Ishikawa (cell line): ENCODE measurements at regions not wholly inside any gene's neighbourhood (a gene's known extent, or its start where the extent isn't known, plus 50 kb on each side); places are given as distances from the start of the nearest gene placed in this dataset.

Experiments
- CEBPB ChIP-seq: IDR thresholded peaks from 2 replicates; pipeline ENCODE4 v1.6.1; 2012
- CREB1 ChIP-seq: IDR thresholded peaks from 2 replicates; pipeline ENCODE4 v1.6.1; 2012; ENCODE audit warnings: low read depth
- EGR1 ChIP-seq: IDR thresholded peaks from 2 replicates; pipeline ENCODE4 v1.6.1; 2012
- EP300 ChIP-seq: IDR thresholded peaks from 2 replicates; pipeline ENCODE4 v1.6.1; 2012; ENCODE audit warnings: borderline replicate concordance
- FOXM1 ChIP-seq: IDR thresholded peaks from 2 replicates; pipeline ENCODE4 v1.6.1; 2012; ENCODE audit warnings: low read depth, borderline replicate concordance
- NFIC ChIP-seq: IDR thresholded peaks from 2 replicates; pipeline ENCODE4 v1.6.1; 2012
- RAD21 ChIP-seq: IDR thresholded peaks from 2 replicates; pipeline ENCODE4 v1.6.1; 2012; ENCODE audit warnings: low read depth
- TAF1 ChIP-seq: IDR thresholded peaks from 2 replicates; pipeline ENCODE4 v1.6.1; 2012; ENCODE audit warnings: low read depth, mild to moderate bottlenecking
- TCF12 ChIP-seq: IDR thresholded peaks from 2 replicates; pipeline ENCODE4 v1.6.1; 2012; ENCODE audit warnings: low read depth
- TEAD4 ChIP-seq: IDR thresholded peaks from 2 replicates; pipeline ENCODE4 v1.6.1; 2012
- YY1 ChIP-seq: IDR thresholded peaks from 2 replicates; pipeline ENCODE4 v1.6.1; 2012; ENCODE audit warnings: low read depth
- ZBTB7A ChIP-seq: IDR thresholded peaks from 2 replicates; pipeline ENCODE4 v1.6.1; 2012; ENCODE audit warnings: low read depth
- TF ChIP-seq, protein P1 (sequence below): IDR thresholded peaks from 2 replicates; pipeline ENCODE4 v1.6.1; 2012; ENCODE audit warnings: low read depth, mild to moderate bottlenecking
- TF ChIP-seq, protein P2 (sequence below): IDR thresholded peaks from 2 replicates; pipeline ENCODE4 v1.6.1; 2012
- TF ChIP-seq, protein P3 (sequence below): IDR thresholded peaks from 2 replicates; pipeline ENCODE4 v1.6.1; 2012

DNA sequence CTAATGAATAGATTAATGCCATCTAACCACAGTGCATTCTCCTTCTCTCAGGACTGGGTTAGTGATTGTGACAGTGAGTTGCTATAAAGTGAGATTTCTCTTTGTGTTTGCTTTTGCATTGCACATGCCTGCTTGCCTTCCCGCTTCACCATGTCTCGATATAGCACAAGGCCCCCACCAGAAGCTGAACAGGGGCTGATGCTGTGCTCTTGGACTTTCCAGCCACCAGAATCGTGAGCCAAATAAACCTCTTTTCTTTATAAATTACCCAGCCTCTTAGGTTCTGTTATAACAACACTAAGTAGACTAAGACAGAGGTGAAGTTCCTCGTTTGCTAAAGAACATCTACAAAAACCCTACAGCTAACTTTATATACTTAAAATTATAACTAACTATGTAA lies 173.0 kb downstream of the KIF26A start:
- TF ChIP-seq, protein P1, sequence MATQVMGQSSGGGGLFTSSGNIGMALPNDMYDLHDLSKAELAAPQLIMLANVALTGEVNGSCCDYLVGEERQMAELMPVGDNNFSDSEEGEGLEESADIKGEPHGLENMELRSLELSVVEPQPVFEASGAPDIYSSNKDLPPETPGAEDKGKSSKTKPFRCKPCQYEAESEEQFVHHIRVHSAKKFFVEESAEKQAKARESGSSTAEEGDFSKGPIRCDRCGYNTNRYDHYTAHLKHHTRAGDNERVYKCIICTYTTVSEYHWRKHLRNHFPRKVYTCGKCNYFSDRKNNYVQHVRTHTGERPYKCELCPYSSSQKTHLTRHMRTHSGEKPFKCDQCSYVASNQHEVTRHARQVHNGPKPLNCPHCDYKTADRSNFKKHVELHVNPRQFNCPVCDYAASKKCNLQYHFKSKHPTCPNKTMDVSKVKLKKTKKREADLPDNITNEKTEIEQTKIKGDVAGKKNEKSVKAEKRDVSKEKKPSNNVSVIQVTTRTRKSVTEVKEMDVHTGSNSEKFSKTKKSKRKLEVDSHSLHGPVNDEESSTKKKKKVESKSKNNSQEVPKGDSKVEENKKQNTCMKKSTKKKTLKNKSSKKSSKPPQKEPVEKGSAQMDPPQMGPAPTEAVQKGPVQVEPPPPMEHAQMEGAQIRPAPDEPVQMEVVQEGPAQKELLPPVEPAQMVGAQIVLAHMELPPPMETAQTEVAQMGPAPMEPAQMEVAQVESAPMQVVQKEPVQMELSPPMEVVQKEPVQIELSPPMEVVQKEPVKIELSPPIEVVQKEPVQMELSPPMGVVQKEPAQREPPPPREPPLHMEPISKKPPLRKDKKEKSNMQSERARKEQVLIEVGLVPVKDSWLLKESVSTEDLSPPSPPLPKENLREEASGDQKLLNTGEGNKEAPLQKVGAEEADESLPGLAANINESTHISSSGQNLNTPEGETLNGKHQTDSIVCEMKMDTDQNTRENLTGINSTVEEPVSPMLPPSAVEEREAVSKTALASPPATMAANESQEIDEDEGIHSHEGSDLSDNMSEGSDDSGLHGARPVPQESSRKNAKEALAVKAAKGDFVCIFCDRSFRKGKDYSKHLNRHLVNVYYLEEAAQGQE: no peak
- no peak for TF ChIP-seq EGR1
- TF ChIP-seq CREB1: no peak
- TF ChIP-seq CEBPB: no peak
- no peak for TF ChIP-seq EP300
- TF ChIP-seq TEAD4: no peak
- no peak for TF ChIP-seq TAF1
- TF ChIP-seq TCF12: no peak
- no peak for TF ChIP-seq YY1
- TF ChIP-seq, protein P2, sequence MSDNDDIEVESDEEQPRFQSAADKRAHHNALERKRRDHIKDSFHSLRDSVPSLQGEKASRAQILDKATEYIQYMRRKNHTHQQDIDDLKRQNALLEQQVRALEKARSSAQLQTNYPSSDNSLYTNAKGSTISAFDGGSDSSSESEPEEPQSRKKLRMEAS: no peak

DNA sequence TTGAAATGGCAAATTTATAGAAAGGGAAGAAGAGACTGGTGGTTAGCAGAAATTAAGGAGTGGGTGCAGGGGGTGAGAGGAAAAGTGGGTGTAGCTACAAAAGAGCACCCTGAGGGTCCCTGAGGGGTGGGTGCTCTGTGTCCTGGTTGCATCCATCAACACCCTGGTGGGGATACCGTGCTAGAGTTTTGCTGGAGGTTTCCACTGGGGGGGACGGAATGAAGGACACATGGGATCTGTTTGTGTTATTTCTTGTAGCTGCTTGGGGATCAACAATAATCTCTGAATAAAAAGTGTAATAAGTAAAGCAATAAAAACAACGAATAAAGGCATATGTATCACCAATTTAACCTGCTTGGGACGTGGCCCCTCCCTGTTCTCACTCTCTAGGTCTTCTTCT lies 175.3 kb downstream of the KIF26A start:
- TF ChIP-seq EP300: no peak
- TF ChIP-seq RAD21: no peak
- no peak for TF ChIP-seq EGR1
- TF ChIP-seq ZBTB7A: no peak
- no peak for TF ChIP-seq YY1
- no peak for TF ChIP-seq CREB1
- TF ChIP-seq, protein P3, sequence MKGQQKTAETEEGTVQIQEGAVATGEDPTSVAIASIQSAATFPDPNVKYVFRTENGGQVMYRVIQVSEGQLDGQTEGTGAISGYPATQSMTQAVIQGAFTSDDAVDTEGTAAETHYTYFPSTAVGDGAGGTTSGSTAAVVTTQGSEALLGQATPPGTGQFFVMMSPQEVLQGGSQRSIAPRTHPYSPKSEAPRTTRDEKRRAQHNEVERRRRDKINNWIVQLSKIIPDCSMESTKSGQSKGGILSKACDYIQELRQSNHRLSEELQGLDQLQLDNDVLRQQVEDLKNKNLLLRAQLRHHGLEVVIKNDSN: no peak
- TF ChIP-seq, protein P2: no peak
- TF ChIP-seq TAF1: no peak
- TF ChIP-seq TCF12: no peak
- TF ChIP-seq TEAD4: no peak
- TF ChIP-seq, protein P1: no peak

DNA sequence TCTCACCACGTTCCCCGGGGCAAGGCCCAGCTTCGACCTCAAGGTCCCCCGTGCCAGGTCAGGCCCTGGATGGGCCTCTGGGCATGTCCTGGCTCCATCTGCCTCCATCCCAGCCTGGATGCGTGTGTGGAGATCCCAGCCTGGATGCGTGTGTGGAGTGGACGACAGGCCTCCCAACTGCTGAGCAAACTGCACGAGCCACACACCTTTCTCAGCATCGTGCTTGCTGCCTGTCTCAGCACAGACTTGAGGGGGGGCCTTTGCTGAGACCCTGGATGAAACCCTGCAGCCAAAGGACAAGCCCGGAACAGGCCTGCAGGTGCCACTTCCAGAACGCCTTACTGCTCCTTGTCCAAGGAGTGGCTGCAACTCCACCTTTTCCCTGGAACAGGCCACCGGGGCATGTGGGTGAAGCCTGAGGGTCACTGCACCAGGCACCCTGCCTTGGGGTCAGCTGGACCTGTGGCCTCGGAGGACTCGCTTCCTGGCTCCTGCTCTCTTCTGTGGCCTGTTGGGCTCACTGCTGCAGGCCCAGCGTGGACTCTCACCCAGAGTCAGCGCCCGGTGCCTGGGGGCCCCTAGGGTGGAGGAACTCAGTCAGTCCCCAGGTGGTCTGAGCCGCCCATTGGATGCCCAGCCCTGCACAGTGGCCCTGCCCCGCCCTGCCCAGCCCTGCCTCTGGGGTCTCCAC lies 176.0 kb downstream of the KIF26A start:
- TF ChIP-seq EGR1 (no peak), ZBTB7A (no peak), YY1 (no peak), EP300 (no peak), CEBPB (no peak), TEAD4 (no peak), TCF12 (no peak), RAD21 (no peak), CREB1 (no peak), NFIC (no peak), FOXM1 (no peak)
- TF ChIP-seq, protein P3: no peak
- TF ChIP-seq, protein P1: no peak
- TF ChIP-seq, protein P2: no peak

DNA sequence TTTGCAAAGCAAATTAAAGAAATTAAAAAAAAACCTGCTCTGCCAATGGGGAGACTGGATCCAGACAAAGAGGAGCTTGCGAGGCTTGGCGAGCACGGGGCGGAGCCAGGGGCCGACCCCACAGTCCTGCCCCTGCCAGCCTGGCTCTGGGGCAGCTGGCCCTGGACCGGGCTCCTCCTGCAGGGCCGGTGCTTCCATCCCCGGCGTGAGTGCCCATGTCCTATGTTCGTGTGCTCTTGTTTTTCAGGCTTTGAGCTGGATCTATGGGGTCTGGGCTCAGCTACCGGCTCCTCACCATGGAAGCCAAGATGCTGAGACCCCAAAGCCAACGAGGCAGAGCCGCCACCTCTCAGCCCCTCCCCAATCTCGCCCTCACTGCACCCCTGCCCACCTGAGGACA lies 176.8 kb downstream of the KIF26A start:
- TF ChIP-seq, protein P2: no peak
- TF ChIP-seq ZBTB7A (no peak), TAF1 (no peak), YY1 (no peak), CEBPB (no peak), FOXM1 (no peak), RAD21 (no peak), NFIC (no peak), TEAD4 (no peak), TCF12 (no peak), CREB1 (no peak), EP300 (no peak), EGR1 (no peak)
- TF ChIP-seq, protein P3: no peak
- TF ChIP-seq, protein P1: no peak
